Body of pancreas (tissue), 4 donors: ENCODE measurements at regions not wholly inside any gene's neighbourhood (a gene's known extent, or its start where the extent isn't known, plus 50 kb on each side); places are given as distances from the start of the nearest gene placed in this dataset.

Experiments used
- POLR2A ChIP-seq, 3 donors: fragments of 450-650 bp; IDR thresholded peaks; one replicate each; pipeline ENCODE4 v1.6.1; 2016; ENCODE audit warnings: antibody characterized with exemption in 3 of 3, mild to moderate bottlenecking in 2 of 3
- TF ChIP-seq, protein P1 (sequence below), 7 experiments: fragments of 450-650 bp in 4 of 7; fragments of 200-600 bp in 3 of 7; sonication (generic) in 3 of 7; IDR thresholded peaks; one replicate each; pipeline ENCODE4 v1.5.1; 2016 to 2019; ENCODE audit warnings: antibody characterized with exemption in 7 of 7

DNA sequence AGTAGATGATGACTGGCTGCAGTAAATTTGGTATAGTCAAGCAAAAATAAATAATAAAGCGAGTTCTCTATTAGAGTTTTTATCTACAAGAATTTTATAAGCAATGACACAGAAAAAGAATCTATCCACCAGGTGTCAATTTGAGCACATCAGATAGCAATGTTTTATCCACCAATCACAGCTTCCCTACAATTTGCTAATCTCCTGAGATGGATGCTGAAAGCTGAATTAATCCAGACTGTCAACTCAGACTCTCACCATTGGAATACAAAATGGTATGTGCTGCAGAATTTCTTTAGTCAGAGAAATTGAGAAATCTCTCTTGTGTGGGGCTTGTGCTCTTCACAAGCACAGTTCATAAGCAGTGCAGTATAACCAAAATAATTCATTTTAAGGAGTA lies 888.9 kb upstream of the GHITM start:
- TF ChIP-seq, protein P1, sequence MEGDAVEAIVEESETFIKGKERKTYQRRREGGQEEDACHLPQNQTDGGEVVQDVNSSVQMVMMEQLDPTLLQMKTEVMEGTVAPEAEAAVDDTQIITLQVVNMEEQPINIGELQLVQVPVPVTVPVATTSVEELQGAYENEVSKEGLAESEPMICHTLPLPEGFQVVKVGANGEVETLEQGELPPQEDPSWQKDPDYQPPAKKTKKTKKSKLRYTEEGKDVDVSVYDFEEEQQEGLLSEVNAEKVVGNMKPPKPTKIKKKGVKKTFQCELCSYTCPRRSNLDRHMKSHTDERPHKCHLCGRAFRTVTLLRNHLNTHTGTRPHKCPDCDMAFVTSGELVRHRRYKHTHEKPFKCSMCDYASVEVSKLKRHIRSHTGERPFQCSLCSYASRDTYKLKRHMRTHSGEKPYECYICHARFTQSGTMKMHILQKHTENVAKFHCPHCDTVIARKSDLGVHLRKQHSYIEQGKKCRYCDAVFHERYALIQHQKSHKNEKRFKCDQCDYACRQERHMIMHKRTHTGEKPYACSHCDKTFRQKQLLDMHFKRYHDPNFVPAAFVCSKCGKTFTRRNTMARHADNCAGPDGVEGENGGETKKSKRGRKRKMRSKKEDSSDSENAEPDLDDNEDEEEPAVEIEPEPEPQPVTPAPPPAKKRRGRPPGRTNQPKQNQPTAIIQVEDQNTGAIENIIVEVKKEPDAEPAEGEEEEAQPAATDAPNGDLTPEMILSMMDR (IDR thresholded peaks at IDR 0.05), result no peak
- TF ChIP-seq POLR2A (IDR thresholded peaks at IDR 0.05), result no peak
